H9 (cell line): ENCODE measurements at regions not wholly inside any gene's neighbourhood (a gene's known extent, or its start where the extent isn't known, plus 50 kb on each side); places are given as distances from the start of the nearest gene placed in this dataset.

Experiments used
- DNase-seq: peaks from one replicate; pipeline ENCODE4 v3.0.0-alpha.2; 2017
- H2AFZ ChIP-seq: one replicate; pipeline ENCODE4 v1.6.1; 2013; ENCODE audit warnings: mild to moderate bottlenecking, low read length, control low read depth, moderate library complexity
- H2AK5ac ChIP-seq: 2 replicates; pipeline ENCODE4 v1.6.1; 2013; ENCODE audit warnings: low read length, control low read depth, mixed read lengths; ENCODE audit not compliant: insufficient read length
- H2BK120ac ChIP-seq: one replicate; pipeline ENCODE4 v1.6.1; 2013; ENCODE audit warnings: low read depth, mild to moderate bottlenecking, low read length, control low read depth, inconsistent platforms; ENCODE audit not compliant: poor library complexity, severe bottlenecking
- H2BK12ac ChIP-seq: 2 replicates; pipeline ENCODE4 v1.6.1; 2013; ENCODE audit warnings: low read length, control low read depth, mixed read lengths, low read depth; ENCODE audit not compliant: insufficient read length
- H2BK15ac ChIP-seq: 2 replicates; pipeline ENCODE4 v1.6.1; 2013; ENCODE audit warnings: low read depth, low read length, control low read depth
- H2BK20ac ChIP-seq: one replicate; pipeline ENCODE4 v1.6.1; 2013; ENCODE audit warnings: low read depth, mild to moderate bottlenecking, low read length, control low read depth, inconsistent platforms; ENCODE audit not compliant: poor library complexity, severe bottlenecking
- H2BK5ac ChIP-seq: 2 replicates; pipeline ENCODE4 v1.6.1; 2013; ENCODE audit warnings: low read length, control low read depth, mixed read lengths; ENCODE audit not compliant: insufficient read length
- H3K14ac ChIP-seq: 2 replicates; pipeline ENCODE4 v1.6.1; 2013; ENCODE audit warnings: low read length, control low read depth; ENCODE audit not compliant: insufficient read depth
- H3K18ac ChIP-seq: 2 replicates; pipeline ENCODE4 v1.6.1; 2013; ENCODE audit warnings: low read depth, mild to moderate bottlenecking, mixed read lengths, low read length, control low read depth; ENCODE audit not compliant: insufficient read length
- H3K23ac ChIP-seq: 2 replicates; pipeline ENCODE4 v1.6.1; 2013; ENCODE audit warnings: low read length, control low read depth, mixed read lengths, low read depth; ENCODE audit not compliant: insufficient read length
- H3K23me2 ChIP-seq: 2 replicates; pipeline ENCODE4 v1.6.1; 2013; ENCODE audit warnings: low read depth, mild to moderate bottlenecking, mixed read lengths, low read length, control low read depth; ENCODE audit not compliant: insufficient read length, poor library complexity, severe bottlenecking
- H3K27ac ChIP-seq: 2 replicates; pipeline ENCODE4 v1.5.1; 2013; ENCODE audit warnings: low read length, control low read depth, mixed read lengths, low read depth; ENCODE audit not compliant: insufficient read length
- H3K27me3 ChIP-seq: 2 replicates; pipeline ENCODE4 v1.6.1; 2013; ENCODE audit warnings: low read length, control low read depth, inconsistent platforms; ENCODE audit not compliant: insufficient read depth
- H3K4ac ChIP-seq: 2 replicates; pipeline ENCODE4 v1.6.1; 2013; ENCODE audit warnings: low read depth, mild to moderate bottlenecking, control low read depth, inconsistent platforms, low read length, moderate library complexity
- H3K4me1 ChIP-seq: 2 replicates; pipeline ENCODE4 v1.6.1; 2013; ENCODE audit warnings: low read length, control low read depth, inconsistent platforms; ENCODE audit not compliant: insufficient read depth
- H3K4me2 ChIP-seq: 2 replicates; pipeline ENCODE4 v1.6.1; 2013; ENCODE audit warnings: low read length, control low read depth, mixed read lengths; ENCODE audit not compliant: insufficient read length, insufficient read depth
- H3K56ac ChIP-seq: 2 replicates; pipeline ENCODE4 v1.6.1; 2013; ENCODE audit warnings: low read depth, mild to moderate bottlenecking, mixed read lengths, low read length, control low read depth; ENCODE audit not compliant: insufficient read length
- H3K79me1 ChIP-seq: 2 replicates; pipeline ENCODE4 v1.6.1; 2013; ENCODE audit warnings: low read depth, mild to moderate bottlenecking, moderate library complexity, low read length, control low read depth, inconsistent platforms; ENCODE audit not compliant: insufficient read depth, poor library complexity, severe bottlenecking
- H3K79me2 ChIP-seq: 2 replicates; pipeline ENCODE4 v1.6.1; 2013; ENCODE audit warnings: low read length, control low read depth, inconsistent platforms; ENCODE audit not compliant: insufficient read depth
- H3K9ac ChIP-seq: 2 replicates; pipeline ENCODE4 v1.6.1; 2013; ENCODE audit warnings: low read length, control low read depth, mixed read lengths; ENCODE audit not compliant: insufficient read length; ENCODE audit errors: extremely low read depth
- H3K9me3 ChIP-seq: one replicate; pipeline ENCODE4 v1.6.1; 2013; ENCODE audit warnings: low read depth, low read length, inconsistent platforms; ENCODE audit not compliant: control insufficient read depth
- H3T11ph ChIP-seq: one replicate; pipeline ENCODE4 v1.6.1; 2013; ENCODE audit warnings: mild to moderate bottlenecking, low read length, control low read depth, inconsistent platforms
- H4K20me1 ChIP-seq: one replicate; pipeline ENCODE4 v1.6.1; 2013; ENCODE audit not compliant: control insufficient read depth, insufficient read length, insufficient read depth
- H4K5ac ChIP-seq: 2 replicates; pipeline ENCODE4 v1.6.1; 2013; ENCODE audit warnings: low read depth, mild to moderate bottlenecking, mixed read lengths, low read length, control low read depth; ENCODE audit not compliant: insufficient read length
- H4K8ac ChIP-seq: replicated peaks from 2 replicates; pipeline ENCODE4 v1.6.1; 2013; ENCODE audit warnings: low read length, control low read depth, mixed read lengths, low read depth; ENCODE audit not compliant: insufficient read length
- H4K91ac ChIP-seq: 2 replicates; pipeline ENCODE4 v1.6.1; 2013; ENCODE audit warnings: low read depth, mild to moderate bottlenecking, moderate library complexity, mixed read lengths, low read length, control low read depth; ENCODE audit not compliant: insufficient read length
- H3K27ac Mint-ChIP-seq, 3 experiments: 2 replicates in 2 of 3; 3 replicates in 1 of 3; pipeline ENCODE4 v1.8.0; 2020 to 2021; ENCODE audit warnings: mixed read lengths in 3 of 3, mild to moderate bottlenecking in 1 of 3, moderate library complexity in 1 of 3
- H3K27me3 Mint-ChIP-seq: 2 replicates; pipeline ENCODE4 v1.8.0; 2021; ENCODE audit warnings: low read depth, mild to moderate bottlenecking, moderate library complexity, mixed read lengths
- H3K36me3 Mint-ChIP-seq, 3 experiments: 2 replicates in 2 of 3; 3 replicates in 1 of 3; pipeline ENCODE4 v1.8.0; 2020 to 2021; ENCODE audit warnings: low read depth in 3 of 3, mixed read lengths in 3 of 3; ENCODE audit not compliant: insufficient read depth in 1 of 3
- H3K4me1 Mint-ChIP-seq, 2 experiments: 2 replicates each; pipeline ENCODE4 v1.8.0; 2020; ENCODE audit warnings: mixed read lengths in 2 of 2
- H3K4me3 Mint-ChIP-seq, 2 experiments: 2 replicates in 1 of 2; 3 replicates in 1 of 2; pipeline ENCODE4 v1.8.0; 2020 to 2021; ENCODE audit warnings: mild to moderate bottlenecking in 2 of 2, mixed read lengths in 2 of 2, moderate library complexity in 1 of 2
- H3K9me3 Mint-ChIP-seq, 2 experiments: 2 replicates in 1 of 2; 3 replicates in 1 of 2; pipeline ENCODE4 v1.8.0; 2020; ENCODE audit warnings: mild to moderate bottlenecking in 2 of 2, mixed read lengths in 2 of 2, moderate library complexity in 1 of 2
- WGBS: extraction: QIAGEN DNeasy Blood & Tissue Kit; methylation state at CpG from one replicate; pipeline ENCODE4 v1.1.7; 2013; ENCODE audit warnings: missing lambda C conversion rate, low lambda C conversion rate, mixed read lengths; ENCODE audit not compliant: insufficient read length; ENCODE audit errors: extremely low coverage; 5-methylcytosine and 5-hydroxymethylcytosine counted together
- TF ChIP-seq, protein P1 (sequence below): fragments of 200-600 bp; sonication (generic); conservative IDR thresholded peaks from 3 replicates; pipeline ENCODE4 v1.8.0; 2021; ENCODE audit warnings: antibody characterized with exemption, mild to moderate bottlenecking

DNA sequence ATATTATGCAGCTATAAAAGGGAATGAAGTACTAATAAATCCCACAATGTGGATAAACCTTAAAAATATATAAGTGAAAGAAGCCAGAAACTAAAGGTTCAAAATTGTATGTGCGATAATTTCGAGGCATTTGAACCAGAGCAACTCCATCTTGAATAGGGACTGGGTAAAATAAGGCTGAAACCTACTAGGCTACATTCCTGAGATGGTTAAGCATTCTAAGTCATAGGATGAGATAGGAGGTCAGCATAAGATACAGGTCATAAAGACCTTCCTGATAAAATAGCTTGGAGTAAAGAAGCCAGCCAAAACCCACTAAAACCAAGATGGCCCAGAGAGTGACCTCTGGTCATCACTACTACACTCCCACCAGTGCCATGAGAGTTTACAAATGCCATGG, 103.1 kb downstream of the SLC16A1 start:
- peaks cover 41 to 44% of the 10 kb centered on the region in 2 experiments for H3K4me1 Mint-ChIP-seq
- Histone ChIP-seq H3K23me2 (peaks cover 3% of the 10 kb centered on the region), H2AFZ (no peak overlapping the region), H3K23ac (no peak overlapping the region), H2BK20ac (no peak overlapping the region), H3K4me2 (no peak overlapping the region), H2BK120ac (no peak overlapping the region), H3K9me3 (no peaks in the 10 kb centered on the region), H3K9ac (no peak overlapping the region), H3T11ph (no peak overlapping the region), H2AK5ac (no peak overlapping the region), H2BK15ac (no peak overlapping the region), H3K27me3 (no peaks in the 10 kb centered on the region), H3K4ac (no peak overlapping the region), H2BK5ac (no peak overlapping the region), H2BK12ac (no peak overlapping the region), H3K27ac (no peak overlapping the region), H3K79me2 (no peaks in the 10 kb centered on the region), H4K20me1 (no peaks in the 10 kb centered on the region), H3K18ac (no peak overlapping the region), H4K91ac (no peak overlapping the region), H3K79me1 (no peaks in the 10 kb centered on the region), H3K4me1 (peaks cover 6% of the 10 kb centered on the region; the same call in 1 of the 2 replicates), H4K8ac (no peak overlapping the region), H3K14ac (no peak overlapping the region), H3K56ac (no peak overlapping the region), H4K5ac (no peak overlapping the region)
- peaks cover 2% of the 10 kb centered on the region; the same call in 1 of the 2 replicates for H3K27me3 Mint-ChIP-seq
- H3K27ac Mint-ChIP-seq, result no peak overlapping the region
- H3K4me3 Mint-ChIP-seq, result no peak overlapping the region
- no peak for DNase-seq
- TF ChIP-seq, protein P1, sequence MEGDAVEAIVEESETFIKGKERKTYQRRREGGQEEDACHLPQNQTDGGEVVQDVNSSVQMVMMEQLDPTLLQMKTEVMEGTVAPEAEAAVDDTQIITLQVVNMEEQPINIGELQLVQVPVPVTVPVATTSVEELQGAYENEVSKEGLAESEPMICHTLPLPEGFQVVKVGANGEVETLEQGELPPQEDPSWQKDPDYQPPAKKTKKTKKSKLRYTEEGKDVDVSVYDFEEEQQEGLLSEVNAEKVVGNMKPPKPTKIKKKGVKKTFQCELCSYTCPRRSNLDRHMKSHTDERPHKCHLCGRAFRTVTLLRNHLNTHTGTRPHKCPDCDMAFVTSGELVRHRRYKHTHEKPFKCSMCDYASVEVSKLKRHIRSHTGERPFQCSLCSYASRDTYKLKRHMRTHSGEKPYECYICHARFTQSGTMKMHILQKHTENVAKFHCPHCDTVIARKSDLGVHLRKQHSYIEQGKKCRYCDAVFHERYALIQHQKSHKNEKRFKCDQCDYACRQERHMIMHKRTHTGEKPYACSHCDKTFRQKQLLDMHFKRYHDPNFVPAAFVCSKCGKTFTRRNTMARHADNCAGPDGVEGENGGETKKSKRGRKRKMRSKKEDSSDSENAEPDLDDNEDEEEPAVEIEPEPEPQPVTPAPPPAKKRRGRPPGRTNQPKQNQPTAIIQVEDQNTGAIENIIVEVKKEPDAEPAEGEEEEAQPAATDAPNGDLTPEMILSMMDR, result no peak
- no CpG with 5 or more reads among the region's 2 CpGs for WGBS
- H3K36me3 Mint-ChIP-seq, result peaks cover 0 to 15% (median 5%) of the 10 kb centered on the region in 3 experiments; a peak in 3 of 7 replicates
- H3K9me3 Mint-ChIP-seq, result no peaks in the 10 kb centered on the region; a peak in 1 of 5 replicates
